ENCODE measurements at regions not wholly inside any gene's neighbourhood (a gene's known extent, or its start where the extent isn't known, plus 50 kb on each side); places are given as distances from the start of the nearest gene placed in this dataset.

DNA sequence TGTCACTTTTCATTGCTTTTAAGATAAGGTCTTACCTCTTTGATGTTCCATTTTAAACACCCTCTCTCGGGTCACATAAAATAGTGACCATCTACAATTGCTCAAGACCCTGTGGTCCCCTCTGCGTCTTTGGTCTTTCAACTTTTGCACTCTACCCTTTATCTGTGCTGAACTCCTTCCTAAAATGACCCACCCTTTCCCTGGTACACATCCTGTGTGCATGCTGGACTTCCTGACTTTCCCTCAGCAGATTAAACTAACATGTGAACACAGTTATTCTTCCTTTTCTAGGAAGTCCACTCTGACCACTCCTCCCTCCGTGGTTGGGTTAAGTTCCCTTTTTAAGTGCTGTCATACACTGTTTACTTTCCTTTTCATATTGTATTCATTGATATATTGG lies 414.2 kb downstream of the GABRB3 start:
- no peak overlapping the region for H3K4me2 ChIP-seq (ENCODE audit: low read length)
- no peak overlapping the region for H3K27ac ChIP-seq (ENCODE audit: low read depth, low read length)
- TF ChIP-seq EZH2phosphoT487 (IDR thresholded peaks at IDR 0.05; ENCODE audit: borderline replicate concordance, low read length) (no peak), CTCF (IDR thresholded peaks at IDR 0.05; ENCODE audit: low read depth, low read length, poor library complexity, severe bottlenecking) (no peak)
- no peaks in the 10 kb centered on the region for H3F3A ChIP-seq (ENCODE audit: control insufficient read depth, insufficient read depth)
- no peaks in the 10 kb centered on the region for H4K20me1 ChIP-seq (ENCODE audit: control insufficient read depth, insufficient read depth, low read depth, low read length)
- H3K9me3 ChIP-seq (ENCODE audit: control insufficient read depth, insufficient read depth, low read length) = peaks cover 14% of the 10 kb centered on the region; the same call in 1 of the 2 replicates
- H3K9me2 ChIP-seq (replicated peaks; ENCODE audit: control insufficient read depth, low read length) = no peaks in the 10 kb centered on the region
- no peak overlapping the region for H3K4me3 ChIP-seq (ENCODE audit: low read length)
- no peaks in the 10 kb centered on the region for H3K36me3 ChIP-seq (ENCODE audit: control insufficient read depth, low read length)
- H3K4me1 ChIP-seq (ENCODE audit: control insufficient read depth, low read length) = no peaks in the 10 kb centered on the region
- no peaks in the 10 kb centered on the region for H3K79me2 ChIP-seq (ENCODE audit: control insufficient read depth, low read length)
- H3K27me3 ChIP-seq (ENCODE audit: control insufficient read depth, low read length) = no peaks in the 10 kb centered on the region

GRCh38 chr15:26357653-26358052 lies 415.2 kb downstream of the GABRB3 start:
- Histone ChIP-seq H3K4me1 (ENCODE audit: control insufficient read depth, low read length) (no peaks in the 10 kb centered on the region), H3K9me2 (replicated peaks; ENCODE audit: control insufficient read depth, low read length) (no peaks in the 10 kb centered on the region), H3F3A (ENCODE audit: control insufficient read depth, insufficient read depth) (no peaks in the 10 kb centered on the region), H3K4me2 (ENCODE audit: low read length) (no peak overlapping the region), H3K4me3 (ENCODE audit: low read length) (no peak overlapping the region), H3K9me3 (ENCODE audit: control insufficient read depth, insufficient read depth, low read length) (peaks cover 14% of the 10 kb centered on the region; the same call in 1 of the 2 replicates), H3K27ac (ENCODE audit: low read depth, low read length) (no peak overlapping the region), H3K27me3 (ENCODE audit: control insufficient read depth, low read length) (no peaks in the 10 kb centered on the region), H3K79me2 (ENCODE audit: control insufficient read depth, low read length) (no peaks in the 10 kb centered on the region), H4K20me1 (ENCODE audit: control insufficient read depth, insufficient read depth, low read depth, low read length) (no peaks in the 10 kb centered on the region), H3K36me3 (ENCODE audit: control insufficient read depth, low read length) (no peaks in the 10 kb centered on the region)
- TF ChIP-seq CTCF (IDR thresholded peaks at IDR 0.05; ENCODE audit: low read depth, low read length, poor library complexity, severe bottlenecking) = no peak
- TF ChIP-seq EZH2phosphoT487 (IDR thresholded peaks at IDR 0.05; ENCODE audit: borderline replicate concordance, low read length) = no peak

GRCh38 chr15:26355472-26356074 lies 417.3 kb downstream of the GABRB3 start:
- Histone ChIP-seq H3K4me3 (ENCODE audit: low read length) (no peak overlapping the region), H4K20me1 (ENCODE audit: control insufficient read depth, insufficient read depth, low read depth, low read length) (no peaks in the 10 kb centered on the region), H3K79me2 (ENCODE audit: control insufficient read depth, low read length) (no peaks in the 10 kb centered on the region), H3K27me3 (ENCODE audit: control insufficient read depth, low read length) (no peaks in the 10 kb centered on the region), H3K4me1 (ENCODE audit: control insufficient read depth, low read length) (no peaks in the 10 kb centered on the region), H3K4me2 (ENCODE audit: low read length) (no peak overlapping the region), H3K36me3 (ENCODE audit: control insufficient read depth, low read length) (no peaks in the 10 kb centered on the region), H3K27ac (ENCODE audit: low read depth, low read length) (no peak overlapping the region), H3K9me3 (ENCODE audit: control insufficient read depth, insufficient read depth, low read length) (peaks cover 7% of the 10 kb centered on the region; the same call in 1 of the 2 replicates), H3F3A (ENCODE audit: control insufficient read depth, insufficient read depth) (no peaks in the 10 kb centered on the region), H3K9me2 (replicated peaks; ENCODE audit: control insufficient read depth, low read length) (no peaks in the 10 kb centered on the region)
- TF ChIP-seq CTCF (IDR thresholded peaks at IDR 0.05; ENCODE audit: low read depth, low read length, poor library complexity, severe bottlenecking) (no peak), EZH2phosphoT487 (IDR thresholded peaks at IDR 0.05; ENCODE audit: borderline replicate concordance, low read length) (no peak)
